Keratinocyte (primary cell): ENCODE measurements at regions not wholly inside any gene's neighbourhood (a gene's known extent, or its start where the extent isn't known, plus 50 kb on each side); places are given as distances from the start of the nearest gene placed in this dataset.

Experiments used
- DNase-seq: peaks from one replicate; pipeline ENCODE4 v3.0.0-alpha.2; 2011; ENCODE audit warnings: low read depth, missing footprints, low spot score
- FAIRE-seq: peaks from 2 replicates; lab custom pipeline; 2011; peaks lifted over from hg19 to GRCh38; lab: Jason Lieb, UNC
- H2AFZ ChIP-seq: 2 replicates; pipeline ENCODE4 v1.6.0; 2012; ENCODE audit warnings: low read length, control low read depth, inconsistent platforms; ENCODE audit not compliant: control insufficient read depth
- H3K27ac ChIP-seq: 2 replicates; pipeline ENCODE4 v1.5.1; 2011; ENCODE audit warnings: low read length; ENCODE audit not compliant: control insufficient read depth, insufficient read depth
- H3K27me3 ChIP-seq: 3 replicates; pipeline ENCODE4 v1.6.0; 2011; ENCODE audit warnings: low read length; ENCODE audit not compliant: control insufficient read depth, insufficient read depth; ENCODE audit errors: extremely low read depth
- H3K36me3 ChIP-seq, 2 experiments: 2 replicates in 1 of 2; 3 replicates in 1 of 2; pipeline ENCODE4 v1.5.1; 2011; ENCODE audit warnings: low read length in 2 of 2, mild to moderate bottlenecking in 1 of 2; ENCODE audit not compliant: control insufficient read depth in 2 of 2, insufficient read depth in 2 of 2; ENCODE audit errors: extremely low read depth in 1 of 2
- H3K4me1 ChIP-seq: 3 replicates; pipeline ENCODE4 v1.5.1; 2011; ENCODE audit warnings: low read length; ENCODE audit not compliant: control insufficient read depth, insufficient read depth; ENCODE audit errors: extremely low read depth
- H3K4me2 ChIP-seq: 3 replicates; pipeline ENCODE4 v1.6.0; 2011; ENCODE audit warnings: low read depth, low read length; ENCODE audit not compliant: control insufficient read depth, insufficient read depth; ENCODE audit errors: extremely low read depth
- H3K4me3 ChIP-seq, 3 experiments: fragments of 200-600 bp in 1 of 3; sonication (generic) in 1 of 3; 2 replicates in 2 of 3; 3 replicates in 1 of 3; pipeline ENCODE4 v1.5.1; 2011 to 2016; ENCODE audit warnings: low read length in 3 of 3, mild to moderate bottlenecking in 3 of 3, control low read depth in 2 of 3, inconsistent platforms in 1 of 3, low read depth in 1 of 3, mixed read lengths in 1 of 3, mixed run types in 1 of 3, moderate library complexity in 1 of 3; ENCODE audit not compliant: control insufficient read depth in 2 of 3, insufficient read depth in 2 of 3; ENCODE audit errors: extremely low read depth in 1 of 3
- H3K79me2 ChIP-seq: 2 replicates; pipeline ENCODE4 v1.6.0; 2012; ENCODE audit warnings: low read length; ENCODE audit not compliant: control insufficient read depth, insufficient read depth
- H3K9ac ChIP-seq: 3 replicates; pipeline ENCODE4 v1.6.0; 2011; ENCODE audit warnings: low read length; ENCODE audit not compliant: control insufficient read depth, insufficient read depth; ENCODE audit errors: extremely low read depth
- H3K9me1 ChIP-seq: 3 replicates; pipeline ENCODE4 v1.6.0; 2011; ENCODE audit warnings: low read length; ENCODE audit not compliant: control insufficient read depth, insufficient read depth; ENCODE audit errors: extremely low read depth
- H3K9me3 ChIP-seq: 2 replicates; pipeline ENCODE4 v1.5.1; 2012; ENCODE audit warnings: low read depth, low read length; ENCODE audit not compliant: control insufficient read depth
- H4K20me1 ChIP-seq: 3 replicates; pipeline ENCODE4 v1.6.0; 2011; ENCODE audit warnings: low read length; ENCODE audit not compliant: control insufficient read depth, insufficient read depth; ENCODE audit errors: extremely low read depth
- CTCF ChIP-seq, 3 experiments: IDR thresholded peaks in 1 of 3; conservative IDR thresholded peaks in 1 of 3; optimal IDR thresholded peaks in 1 of 3; 2 replicates in 2 of 3; 3 replicates in 1 of 3; pipeline versions ENCODE3 to v1.5.1; 2011; ENCODE audit warnings: low read length in 3 of 3, mild to moderate bottlenecking in 3 of 3, moderate library complexity in 2 of 3, control low read depth in 1 of 3, inconsistent platforms in 1 of 3; ENCODE audit not compliant: insufficient read depth in 2 of 3; ENCODE audit errors: extremely low read depth in 1 of 3
- EZH2 ChIP-seq: IDR thresholded peaks from one replicate; pipeline ENCODE4 v1.6.1; 2012; ENCODE audit warnings: inconsistent platforms, mild to moderate bottlenecking, low read length, moderate library complexity
- dilution Hi-C: fragments of 300-500 bp; cut with MboI; formaldehyde crosslinking; loops from one replicate; pipeline ENCODE4 v1.7.0; 2020; ENCODE audit warnings: low sequenced_read_pairs; ENCODE audit not compliant: extremely low pct_ligation_motif_present

- peak; percentile 61 for FAIRE-seq
- Histone ChIP-seq H3K4me2 (no peak overlapping the region), H2AFZ (no peak overlapping the region), H3K4me1 (peaks cover 39% of the 10 kb centered on the region), H3K79me2 (no peaks in the 10 kb centered on the region), H3K4me3 (no peak overlapping the region), H3K36me3 (no peaks in the 10 kb centered on the region), H3K27me3 (no peaks in the 10 kb centered on the region), H3K9ac (no peak overlapping the region), H3K9me3 (no peaks in the 10 kb centered on the region), H3K27ac (peak overlapping the region; percentile 27), H4K20me1 (no peaks in the 10 kb centered on the region), H3K9me1 (no peaks in the 10 kb centered on the region)
- TF ChIP-seq CTCF (optimal IDR thresholded peaks at IDR 0.05 in 1 of 3, IDR thresholded peaks at IDR 0.05 in 1 of 3, conservative IDR thresholded peaks at IDR 0.05 in 1 of 3; ENCODE audit: extremely low read depth in 1 of 3, insufficient read depth in 2 of 3, low read length in 3 of 3) (no peak), EZH2 (no peak)
- DNase-seq, result no peak
- dilution Hi-C loops, result no loop called here
Observed at GRCh38 chr11:69353696-69354544, 60.0 kb downstream of the MYEOV start.

- Histone ChIP-seq H3K9me3 (no peaks in the 10 kb centered on the region), H3K79me2 (no peaks in the 10 kb centered on the region), H3K36me3 (no peaks in the 10 kb centered on the region), H4K20me1 (no peaks in the 10 kb centered on the region), H3K4me3 (no peak overlapping the region), H3K9me1 (no peaks in the 10 kb centered on the region), H3K27ac (no peak overlapping the region), H3K9ac (no peak overlapping the region), H3K4me2 (no peak overlapping the region), H3K27me3 (no peaks in the 10 kb centered on the region), H3K4me1 (peaks cover 39% of the 10 kb centered on the region), H2AFZ (no peak overlapping the region)
- FAIRE-seq (no peak), DNase-seq (no peak)
- TF ChIP-seq EZH2, result no peak
- no peak for TF ChIP-seq CTCF (optimal IDR thresholded peaks at IDR 0.05 in 1 of 3, IDR thresholded peaks at IDR 0.05 in 1 of 3, conservative IDR thresholded peaks at IDR 0.05 in 1 of 3; ENCODE audit: extremely low read depth in 1 of 3, insufficient read depth in 2 of 3, low read length in 3 of 3)
- dilution Hi-C loops, result no loop called here
Observed at GRCh38 chr11:69354545-69354897, 60.6 kb downstream of the MYEOV start.
